Embryonic facial prominence (tissue), 1 donor: ENCODE measurements at regions not wholly inside any gene's neighbourhood (a gene's known extent, or its start where the extent isn't known, plus 50 kb on each side); places are given as distances from the start of the nearest gene placed in this dataset.

ENCODE experiments used
- DNase-seq: peaks from one replicate; pipeline ENCODE4 v3.0.0-alpha.2; 2016; ENCODE audit errors: extremely low spot score

DNA sequence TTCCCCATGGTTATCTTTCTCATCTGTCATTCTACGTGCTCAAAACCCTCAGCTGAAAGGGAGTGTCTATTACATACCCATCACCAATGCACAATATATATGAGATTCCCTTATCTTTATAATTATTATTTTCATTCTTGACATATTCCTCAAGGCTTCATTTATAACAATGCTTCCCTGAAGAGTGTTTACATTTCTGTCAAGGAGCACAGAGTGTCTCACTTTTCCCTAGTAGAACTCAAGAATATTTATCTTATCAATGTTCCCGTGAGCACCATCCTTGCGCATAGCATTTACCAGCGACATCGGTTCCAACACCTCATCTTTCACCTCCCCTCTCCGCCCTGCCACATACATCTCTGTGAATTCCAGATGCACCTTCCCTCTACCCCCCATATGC, 250.6 kb downstream of the PLA2G4A start:
- DNase-seq: no peak

GRCh38 chr1:187091666-187092065, 262.9 kb downstream of the PLA2G4A start:
- no peak for DNase-seq

GRCh38 chr1:187092104-187092503, 263.4 kb downstream of the PLA2G4A start:
- DNase-seq: no peak

DNA sequence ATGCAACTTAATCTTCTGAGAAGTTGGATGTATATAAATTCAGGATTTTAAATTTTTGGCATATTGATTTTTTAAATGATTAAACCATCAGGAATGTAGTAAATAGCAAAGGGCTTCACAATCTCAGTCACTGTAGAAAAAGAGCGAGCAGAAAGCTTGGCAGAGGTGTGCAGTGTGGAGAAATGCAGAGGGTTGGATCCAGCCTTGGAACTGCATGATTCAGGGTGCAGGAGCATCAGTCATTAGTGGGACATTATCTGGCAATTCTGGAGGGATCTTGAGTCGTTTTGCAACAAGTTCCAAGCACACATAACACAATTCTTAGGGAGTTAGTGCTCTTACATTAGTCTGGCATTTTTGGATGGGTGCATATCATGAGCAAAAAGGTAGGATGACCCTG, 267.9 kb downstream of the PLA2G4A start:
- no peak for DNase-seq

DNA sequence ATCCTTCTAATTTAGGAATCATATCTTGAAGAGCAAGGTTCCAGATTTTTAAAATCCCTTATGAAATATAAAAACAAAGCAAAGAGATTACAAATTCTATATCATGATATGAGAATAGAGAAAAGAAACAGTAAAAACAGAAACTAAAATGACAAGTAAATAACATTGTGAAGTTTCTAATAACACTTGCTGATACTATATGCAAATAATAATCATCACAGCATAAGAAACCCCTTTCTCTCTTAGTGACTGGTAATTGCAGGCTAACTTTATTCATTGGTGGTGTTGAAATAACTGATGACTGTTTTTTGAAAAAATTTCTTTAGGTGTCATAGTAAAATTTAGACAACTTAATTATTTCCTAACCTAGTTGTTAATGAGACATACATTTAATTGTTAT, 281.6 kb downstream of the PLA2G4A start:
- no peak for DNase-seq

DNA sequence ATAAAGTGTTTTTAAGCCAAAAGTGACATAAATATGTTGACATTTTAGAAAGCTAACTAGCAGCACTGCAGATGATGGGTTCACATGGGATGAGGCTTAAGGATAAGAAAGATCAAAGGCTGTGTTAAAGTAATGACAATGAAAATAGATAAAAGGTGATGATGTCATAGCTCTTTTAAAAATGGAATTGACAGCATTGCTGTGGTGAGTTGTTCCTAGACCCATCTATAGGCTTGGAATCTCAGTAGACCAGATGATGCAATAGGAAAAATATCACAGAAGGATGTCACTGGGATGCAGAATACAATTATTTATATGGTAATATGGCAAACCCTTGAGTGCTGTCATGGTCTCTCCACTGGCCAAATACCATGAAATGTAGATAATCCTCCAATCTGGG, 286.0 kb downstream of the PLA2G4A start:
- no peak for DNase-seq

- no peak for DNase-seq
These were observed 292.9 kb downstream of the PLA2G4A start for GRCh38 chr1:187121661-187122060.

DNA sequence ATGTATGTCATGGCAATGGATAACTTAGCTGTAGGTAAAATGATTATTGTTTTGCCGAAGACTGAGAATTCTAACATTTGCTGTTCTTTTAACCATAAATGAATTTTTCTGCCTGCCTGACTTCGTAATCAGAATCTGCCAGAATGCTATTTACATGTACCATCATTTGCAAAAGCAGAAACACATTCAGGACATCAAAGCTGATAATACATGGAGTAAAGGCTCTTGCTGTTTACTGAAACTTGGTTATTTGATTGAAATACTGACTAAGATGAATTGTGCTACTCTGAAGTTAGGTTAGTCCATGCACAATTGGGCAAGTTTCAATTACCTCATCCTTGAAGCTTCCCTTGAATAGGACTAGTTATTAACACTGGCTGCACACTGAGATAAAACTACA, 293.8 kb downstream of the PLA2G4A start:
- DNase-seq: no peak

GRCh38 chr1:187129132-187129531, 300.4 kb downstream of the PLA2G4A start:
- DNase-seq: no peak

DNA sequence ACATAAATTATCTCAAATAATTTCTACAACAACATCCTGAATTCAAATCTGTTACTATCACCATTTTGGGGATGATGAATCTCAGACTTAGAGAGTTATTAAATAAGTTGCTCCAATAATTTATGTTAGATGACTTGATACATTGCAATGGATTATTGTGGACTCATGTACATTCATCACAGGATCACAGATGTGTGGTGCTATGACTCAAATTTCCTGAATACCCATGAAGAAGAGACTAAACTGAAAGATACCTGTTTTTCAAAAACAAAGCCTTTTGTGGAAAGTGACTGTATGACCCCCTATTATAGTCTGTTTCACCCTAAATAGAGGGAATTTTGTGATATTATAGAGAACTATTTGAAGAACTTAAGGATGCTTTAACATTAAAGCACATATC, 315.0 kb downstream of the PLA2G4A start:
- no peak for DNase-seq

DNA sequence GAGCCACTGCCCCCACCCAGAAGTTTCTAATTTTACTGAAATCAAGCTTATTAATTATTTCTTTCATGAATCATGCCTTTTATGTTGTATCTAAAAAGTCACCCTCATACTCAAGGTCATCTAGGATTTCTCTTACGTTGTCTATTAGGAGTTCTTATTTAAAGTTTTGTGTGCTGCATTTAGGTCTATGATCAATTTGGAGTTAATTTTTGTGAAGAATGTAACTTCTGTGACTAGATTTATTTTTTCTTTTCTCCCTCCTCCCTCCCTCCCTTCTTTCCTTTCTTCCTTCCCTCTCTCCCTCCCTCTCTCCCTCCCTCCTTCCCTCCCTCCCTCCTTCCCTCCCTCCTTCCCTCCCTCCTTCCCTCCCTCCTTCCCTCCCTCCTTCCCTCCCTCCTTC, 317.6 kb downstream of the PLA2G4A start:
- no peak for DNase-seq

- DNase-seq: no peak
These were observed 322.8 kb downstream of the PLA2G4A start for GRCh38 chr1:187151555-187151954.

DNA sequence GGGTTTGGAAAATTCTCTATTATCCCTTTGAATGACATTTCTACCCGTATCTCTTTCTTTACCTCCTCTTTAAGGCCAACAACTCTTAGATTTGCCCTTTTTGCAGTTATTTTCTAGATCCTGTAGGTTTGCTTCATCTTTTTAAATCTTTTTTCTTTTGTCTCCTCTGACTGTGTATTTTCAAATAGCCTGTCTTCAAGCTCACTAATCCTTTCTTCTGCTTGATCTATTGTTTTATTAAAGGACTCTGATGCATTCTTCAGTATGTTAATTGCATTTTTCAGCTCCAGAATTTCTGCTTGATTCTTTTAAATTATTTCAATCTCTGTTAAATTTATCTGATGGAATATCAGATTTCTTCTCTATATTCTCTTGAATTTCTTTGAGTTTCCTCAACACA, 324.3 kb downstream of the PLA2G4A start:
- DNase-seq: no peak

DNA sequence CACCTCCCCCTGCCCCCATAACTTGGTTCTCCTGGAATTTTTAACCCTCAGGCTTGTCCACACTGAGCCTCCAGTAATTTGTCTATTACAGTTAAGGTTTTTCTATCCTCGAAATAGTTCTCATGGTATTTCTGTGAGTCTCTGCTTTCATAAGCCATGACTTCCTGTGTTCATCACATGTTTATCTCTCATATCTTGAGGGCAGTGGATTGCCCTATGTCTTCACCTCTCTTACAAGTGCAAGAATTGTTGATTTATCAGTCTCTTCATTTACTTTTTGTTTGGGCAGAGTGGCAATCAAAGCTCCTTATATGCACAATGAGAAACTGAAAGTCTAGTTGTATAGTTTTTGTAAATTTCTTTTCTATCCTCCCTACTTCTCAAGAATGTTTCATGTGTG, 328.4 kb downstream of the PLA2G4A start:
- DNase-seq: no peak

- DNase-seq: no peak
These were observed 328.8 kb downstream of the PLA2G4A start for GRCh38 chr1:187157552-187157951.

DNA sequence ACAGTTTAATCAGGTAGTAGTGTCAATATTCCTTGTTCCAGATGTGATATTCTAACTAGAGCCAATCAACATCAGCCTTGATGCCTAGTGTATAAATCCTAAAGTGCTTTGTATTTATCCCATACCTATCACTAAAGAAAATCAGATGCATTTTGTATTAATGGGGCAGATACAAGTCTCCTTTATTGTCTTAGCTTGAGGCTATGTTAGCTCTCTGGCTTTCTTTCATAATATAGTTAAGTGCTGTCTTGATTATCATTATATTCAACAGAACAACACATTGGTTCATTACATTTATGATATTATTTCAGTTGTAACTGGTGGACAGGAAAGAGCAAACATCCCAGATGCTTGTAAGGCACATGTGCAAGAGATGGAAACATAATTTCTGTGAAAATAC, 338.8 kb downstream of the PLA2G4A start:
- DNase-seq: no peak

DNA sequence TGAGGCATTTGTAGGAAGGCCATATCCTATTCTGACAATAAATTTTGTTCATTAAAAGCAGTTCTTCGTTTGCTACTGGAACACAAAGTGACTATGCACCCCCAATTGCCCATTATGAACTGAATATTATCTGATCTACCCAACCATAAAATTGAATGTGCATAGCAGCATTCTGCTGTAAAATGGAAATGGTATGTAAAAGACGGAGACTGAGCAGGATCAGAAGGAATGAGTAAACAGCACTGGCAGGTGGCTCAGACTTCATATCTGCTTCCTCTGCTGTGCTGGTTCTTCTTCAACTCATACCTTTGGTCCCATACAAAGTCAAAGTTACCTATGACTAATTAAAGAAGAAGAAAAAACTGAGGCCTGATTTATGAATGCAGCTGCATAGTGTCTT, 339.5 kb downstream of the PLA2G4A start:
- no peak for DNase-seq

- no peak for DNase-seq
These were observed 356.6 kb downstream of the PLA2G4A start for GRCh38 chr1:187185389-187185788.

DNA sequence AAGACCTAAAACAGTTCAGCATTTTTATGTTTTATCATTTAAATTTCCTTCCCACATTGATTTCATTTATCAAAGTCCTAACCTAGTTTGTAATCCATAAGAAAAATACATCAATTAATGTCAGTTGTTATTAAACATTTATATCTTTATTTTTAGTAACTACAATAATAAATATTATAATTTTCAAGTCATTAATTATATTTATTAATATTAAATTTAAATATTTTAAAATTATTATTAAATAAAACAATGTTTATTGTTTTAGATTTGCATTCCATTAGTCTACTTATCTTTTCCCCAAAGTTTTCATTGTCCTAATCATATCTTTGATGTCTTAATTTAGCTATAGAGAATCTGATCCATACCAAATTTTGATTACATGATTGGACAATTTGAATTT, 368.9 kb downstream of the PLA2G4A start:
- DNase-seq: no peak

- DNase-seq: no peak
These were observed 374.5 kb downstream of the PLA2G4A start for GRCh38 chr1:187203257-187203656.

DNA sequence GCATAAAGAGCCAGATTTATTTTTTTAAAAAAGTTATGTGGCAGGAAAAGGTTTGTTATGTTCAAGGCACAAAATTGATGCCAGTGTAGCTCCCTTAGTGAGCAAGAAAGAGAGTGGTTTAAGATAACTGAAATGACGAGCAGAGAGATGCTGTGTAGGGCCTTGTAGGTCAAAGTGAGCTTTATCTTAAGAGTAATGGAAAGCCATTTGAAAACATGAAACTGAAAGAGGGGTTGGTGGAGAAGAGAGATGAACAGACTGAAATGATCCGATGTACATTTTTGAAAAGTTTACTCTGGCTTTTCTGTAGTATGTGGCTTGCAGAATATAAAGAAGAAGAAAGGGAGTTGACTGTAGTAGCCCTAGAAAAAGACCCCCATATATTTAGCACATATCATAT, 383.6 kb downstream of the PLA2G4A start:
- DNase-seq: no peak

GRCh38 chr1:187226396-187226795, 397.6 kb downstream of the PLA2G4A start:
- no peak for DNase-seq

GRCh38 chr1:187228790-187229189, 400.0 kb downstream of the PLA2G4A start:
- DNase-seq: no peak

- DNase-seq: no peak
These were observed 400.7 kb downstream of the PLA2G4A start for GRCh38 chr1:187229496-187229895.

DNA sequence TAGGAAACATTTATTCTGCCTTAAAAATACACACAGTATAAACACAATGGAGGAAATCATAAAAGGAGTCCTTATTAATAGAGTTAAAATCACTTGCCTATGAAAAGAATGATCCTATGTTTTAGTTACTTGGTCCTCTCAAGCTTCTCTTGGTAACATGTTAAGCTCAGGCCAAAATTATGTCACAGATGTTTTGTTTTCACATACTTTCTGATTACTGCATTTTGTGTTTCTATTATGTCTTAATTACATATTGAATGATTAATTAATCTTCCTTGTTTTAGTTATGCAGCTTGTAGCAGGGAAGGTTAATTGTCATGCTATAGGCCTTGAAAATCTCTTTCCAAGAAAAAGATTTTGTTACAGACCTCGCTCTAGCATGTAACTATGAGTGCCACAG, 406.0 kb downstream of the PLA2G4A start:
- no peak for DNase-seq
